T-cell (primary cell): ENCODE measurements at regions not wholly inside any gene's neighbourhood (a gene's known extent, or its start where the extent isn't known, plus 50 kb on each side); places are given as distances from the start of the nearest gene placed in this dataset.
"Not testable (repeated sequence)": the region's sequence is repeated elsewhere in the genome, so short reads cannot be mapped to it uniquely, and the experiment has no call there.

Source experiments
- ATAC-seq, 4 experiments: fragments of 200-7000 bp in 3 of 4; fragments of 150-1000 bp in 1 of 4; cut with Tn5 transposase; replicated peaks in 1 of 4; 1 replicate in 3 of 4; 2 replicates in 1 of 4; pipeline ENCODE4 v1.10.0; 2021; ENCODE audit warnings: moderate library complexity in 3 of 4, mild to moderate bottlenecking in 2 of 4, moderate number of reproducible peaks in 1 of 4
- CTCF ChIA-PET, 2 donors: fragments of 300-600 bp; sonication (Branson Sonifier 250); formaldehyde crosslinking; loops; one replicate each; lab custom pipeline; 2022; ENCODE audit warnings: antibody characterized with exemption in 2 of 2; lab: Charles Lee
- POLR2A ChIA-PET, 2 donors: fragments of 300-600 bp; sonication (Branson Sonifier 250); formaldehyde crosslinking; loops; one replicate each; lab custom pipeline; 2022; ENCODE audit warnings: antibody characterized with exemption in 2 of 2; lab: Charles Lee
- DNase-seq, 35 experiments: peaks; one replicate each; pipeline versions ENCODE4 v3.0.0 to v3.0.0-alpha.2; 2013 to 2023
- H3K27ac ChIP-seq: one replicate; pipeline ENCODE4 v1.5.1; 2013; ENCODE audit warnings: low read length
- H3K27me3 ChIP-seq, 2 experiments: replicated peaks in 1 of 2; 1 replicate in 1 of 2; 2 replicates in 1 of 2; pipeline versions ENCODE4 v1.6.1 to v1.7.0; 2013; ENCODE audit warnings: low read length in 1 of 2, mixed read lengths in 1 of 2; ENCODE audit not compliant: control insufficient read depth in 2 of 2, insufficient read depth in 2 of 2; ENCODE audit errors: extremely low read depth in 1 of 2
- H3K36me3 ChIP-seq, 2 donors: 1 replicate in 1 of 2; 2 replicates in 1 of 2; pipeline versions ENCODE4 v1.6.1 to v1.7.0; 2013; ENCODE audit warnings: low read length in 1 of 2; ENCODE audit not compliant: control insufficient read depth in 2 of 2, insufficient read depth in 1 of 2; ENCODE audit errors: extremely low read depth in 1 of 2
- H3K4me1 ChIP-seq, 2 experiments: 1 replicate in 1 of 2; 2 replicates in 1 of 2; pipeline versions ENCODE4 v1.6.1 to v1.7.0; 2013; ENCODE audit warnings: low read length in 2 of 2, mixed read lengths in 1 of 2; ENCODE audit not compliant: insufficient read depth in 2 of 2, control insufficient read depth in 1 of 2; ENCODE audit errors: extremely low read depth in 1 of 2
- H3K4me3 ChIP-seq, 2 donors: 1 replicate in 1 of 2; 2 replicates in 1 of 2; pipeline versions ENCODE4 v1.5.1 to v1.7.0; 2013; ENCODE audit warnings: mild to moderate bottlenecking in 2 of 2, low read length in 1 of 2, moderate library complexity in 1 of 2; ENCODE audit not compliant: control insufficient read depth in 1 of 2; ENCODE audit errors: extremely low read depth in 1 of 2
- H3K9me3 ChIP-seq: 2 replicates; pipeline ENCODE4 v1.7.0; 2013
- H3K27ac Mint-ChIP-seq, 2 donors: one replicate each; pipeline ENCODE4 v1.8.0; 2020 to 2021; ENCODE audit warnings: mild to moderate bottlenecking in 2 of 2, mixed read lengths in 2 of 2
- H3K27me3 Mint-ChIP-seq, 2 donors: one replicate each; pipeline ENCODE4 v1.8.0; 2021 to 2022; ENCODE audit warnings: mixed read lengths in 2 of 2
- H3K36me3 Mint-ChIP-seq: one replicate; pipeline ENCODE4 v1.8.0; 2021; ENCODE audit warnings: mixed read lengths
- H3K4me1 Mint-ChIP-seq, 3 donors: one replicate each; pipeline ENCODE4 v1.8.0; 2020 to 2022; ENCODE audit warnings: mixed read lengths in 3 of 3, mild to moderate bottlenecking in 1 of 3
- H3K4me3 Mint-ChIP-seq, 3 donors: one replicate each; pipeline ENCODE4 v1.8.0; 2020 to 2022; ENCODE audit warnings: mild to moderate bottlenecking in 3 of 3, mixed read lengths in 3 of 3, moderate library complexity in 3 of 3
- H3K9me3 Mint-ChIP-seq, 3 donors: one replicate each; pipeline ENCODE4 v1.8.0; 2020 to 2022; ENCODE audit warnings: mixed read lengths in 3 of 3
- WGBS: methylation state at CpG from one replicate; pipeline ENCODE4 v1.1.5; 2013; ENCODE audit warnings: missing lambda C conversion rate; ENCODE audit not compliant: insufficient coverage; 5-methylcytosine and 5-hydroxymethylcytosine counted together

DNA sequence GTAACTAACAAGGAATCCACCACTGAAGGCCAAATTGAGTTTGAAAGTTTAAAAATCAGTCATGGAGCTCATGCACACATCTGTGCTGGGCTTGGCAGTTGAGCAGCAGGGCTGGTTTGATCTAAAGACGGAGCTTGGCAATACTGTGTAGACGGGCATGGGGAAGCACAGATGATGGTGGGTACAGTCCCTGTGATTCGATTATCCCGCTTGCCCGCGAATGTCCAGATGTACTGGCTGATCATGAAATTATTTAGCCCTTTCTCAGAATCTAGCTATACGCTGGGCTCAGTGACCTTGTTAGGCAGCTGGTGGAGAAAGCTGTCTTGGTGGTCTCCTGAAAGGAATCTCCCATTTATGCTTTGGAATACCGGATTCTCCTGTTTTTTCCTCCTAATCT, 74.8 kb upstream of the SOX11 start:
- CTCF ChIA-PET, result interaction anchor here in 1 of 2 donors (0.5 kb wide), 1 partner anchor 83 kb away, joined by 3 read pairs; no protein-coding TSS in a partner anchor
- H3K36me3 ChIP-seq, result no peaks in the 10 kb centered on the region
- no peaks in the 10 kb centered on the region for H3K27me3 ChIP-seq
- H3K4me1 ChIP-seq, result no peaks in the 10 kb centered on the region
- ATAC-seq, result no peak
- H3K4me1 Mint-ChIP-seq, result no peaks in the 10 kb centered on the region
- H3K36me3 Mint-ChIP-seq, result no peaks in the 10 kb centered on the region
- no peak for DNase-seq
- no peak overlapping the region for H3K27ac Mint-ChIP-seq
- no peaks in the 10 kb centered on the region for H3K27me3 Mint-ChIP-seq
- POLR2A ChIA-PET, result no interaction called here
- H3K4me3 Mint-ChIP-seq, result no peak overlapping the region
- 92% methylated on average over 6 of the region's 8 CpGs for WGBS
- no peaks in the 10 kb centered on the region for H3K9me3 ChIP-seq
- no peak overlapping the region for H3K4me3 ChIP-seq
- H3K9me3 Mint-ChIP-seq, result peaks cover 0 to 18% (median 17%) of the 10 kb centered on the region in 3 donors
- no peak overlapping the region for H3K27ac ChIP-seq

DNA sequence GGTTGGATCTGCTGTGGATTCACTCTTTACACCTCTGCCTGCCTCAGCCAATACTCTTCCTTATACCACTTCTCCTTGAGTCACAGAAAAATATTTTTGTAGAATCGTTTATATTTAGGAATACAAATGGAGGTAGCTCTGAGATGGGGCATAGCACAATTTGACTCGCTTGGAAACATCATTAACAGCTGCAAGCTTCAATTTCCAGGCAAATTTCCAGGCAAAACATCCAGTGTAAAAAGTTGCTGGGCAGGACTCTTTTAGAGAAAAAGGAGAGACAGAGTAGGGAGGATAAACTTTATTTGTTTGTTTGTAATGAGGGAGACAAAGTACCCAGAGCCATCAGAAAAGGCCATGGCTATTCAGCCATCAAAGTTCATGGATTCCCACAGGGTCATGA, 74.4 kb upstream of the SOX11 start:
- WGBS, result 83% methylated on average over 1 of the region's 2 CpGs
- ATAC-seq, result no peak

GRCh38 chr2:5618271-5618670, 73.9 kb upstream of the SOX11 start:
- no peaks in the 10 kb centered on the region for H3K27me3 Mint-ChIP-seq
- no peaks in the 10 kb centered on the region for H3K4me1 Mint-ChIP-seq
- Histone ChIP-seq H3K27ac (no peak overlapping the region), H3K9me3 (no peaks in the 10 kb centered on the region), H3K4me1 (no peaks in the 10 kb centered on the region), H3K27me3 (no peaks in the 10 kb centered on the region), H3K4me3 (no peak overlapping the region), H3K36me3 (no peaks in the 10 kb centered on the region)
- no peak overlapping the region for H3K4me3 Mint-ChIP-seq
- no peak overlapping the region for H3K27ac Mint-ChIP-seq
- ATAC-seq, result no peak
- peaks cover 0 to 23% (median 21%) of the 10 kb centered on the region in 3 donors for H3K9me3 Mint-ChIP-seq
- ChIA-PET CTCF (no interaction called here), POLR2A (no interaction called here)
- no CpG with 5 or more reads among the region's 4 CpGs for WGBS
- H3K36me3 Mint-ChIP-seq, result no peaks in the 10 kb centered on the region
- DNase-seq, result no peak

More for the DNA sequence above, 74.4 kb upstream of the SOX11 start:
- ChIA-PET POLR2A (no interaction called here), CTCF (interaction anchor here in 1 of 2 donors (0.5 kb wide), 1 partner anchor 83 kb away, joined by 3 read pairs; no protein-coding TSS in a partner anchor)
- no peak overlapping the region for H3K27ac ChIP-seq
- H3K36me3 ChIP-seq, result no peaks in the 10 kb centered on the region
- Mint-ChIP-seq H3K4me3 (no peak overlapping the region), H3K4me1 (no peaks in the 10 kb centered on the region), H3K9me3 (peaks cover 0 to 22% (median 21%) of the 10 kb centered on the region in 3 donors), H3K27me3 (no peaks in the 10 kb centered on the region), H3K27ac (no peak overlapping the region), H3K36me3 (no peaks in the 10 kb centered on the region)
- H3K9me3 ChIP-seq, result no peaks in the 10 kb centered on the region
- DNase-seq, result no peak
- H3K4me3 ChIP-seq, result no peak overlapping the region
- H3K4me1 ChIP-seq, result no peaks in the 10 kb centered on the region
- H3K27me3 ChIP-seq, result no peaks in the 10 kb centered on the region

- peaks cover 2 to 18% (median 13%) of the 10 kb centered on the region in 3 donors for H3K9me3 Mint-ChIP-seq
- H3K4me1 ChIP-seq, DNase-seq, H3K36me3 Mint-ChIP-seq, ATAC-seq, H3K27me3 ChIP-seq, CTCF ChIA-PET, H3K27ac Mint-ChIP-seq, H3K27ac ChIP-seq, H3K4me3 ChIP-seq, H3K27me3 Mint-ChIP-seq, H3K4me1 Mint-ChIP-seq, H3K9me3 ChIP-seq, H3K4me3 Mint-ChIP-seq, POLR2A ChIA-PET, H3K36me3 ChIP-seq: not testable (repeated sequence)
- WGBS, result no CpG with 5 or more reads among the region's 5 CpGs
These were observed 66.6 kb upstream of the SOX11 start for GRCh38 chr2:5625556-5626065.

GRCh38 chr2:5628484-5628883, 63.7 kb upstream of the SOX11 start:
- H3K27me3 ChIP-seq, H3K9me3 ChIP-seq, H3K27ac Mint-ChIP-seq, H3K36me3 Mint-ChIP-seq, H3K27me3 Mint-ChIP-seq, H3K9me3 Mint-ChIP-seq, H3K4me3 ChIP-seq, H3K4me1 Mint-ChIP-seq, H3K4me3 Mint-ChIP-seq, H3K4me1 ChIP-seq, H3K36me3 ChIP-seq, DNase-seq, POLR2A ChIA-PET, H3K27ac ChIP-seq, CTCF ChIA-PET, ATAC-seq: not testable (repeated sequence)
- WGBS, result no CpG with 5 or more reads among the region's 6 CpGs

- DNase-seq, H3K4me3 Mint-ChIP-seq, H3K27ac ChIP-seq, H3K4me1 ChIP-seq, H3K27me3 ChIP-seq, H3K36me3 Mint-ChIP-seq, CTCF ChIA-PET, H3K4me3 ChIP-seq, H3K9me3 ChIP-seq, H3K36me3 ChIP-seq, ATAC-seq, H3K9me3 Mint-ChIP-seq, POLR2A ChIA-PET, H3K27ac Mint-ChIP-seq, H3K4me1 Mint-ChIP-seq, H3K27me3 Mint-ChIP-seq: not testable (repeated sequence)
- WGBS, result 92% methylated on average over 8 of the region's 11 CpGs
These were observed 62.7 kb upstream of the SOX11 start for GRCh38 chr2:5629510-5629909.

DNA sequence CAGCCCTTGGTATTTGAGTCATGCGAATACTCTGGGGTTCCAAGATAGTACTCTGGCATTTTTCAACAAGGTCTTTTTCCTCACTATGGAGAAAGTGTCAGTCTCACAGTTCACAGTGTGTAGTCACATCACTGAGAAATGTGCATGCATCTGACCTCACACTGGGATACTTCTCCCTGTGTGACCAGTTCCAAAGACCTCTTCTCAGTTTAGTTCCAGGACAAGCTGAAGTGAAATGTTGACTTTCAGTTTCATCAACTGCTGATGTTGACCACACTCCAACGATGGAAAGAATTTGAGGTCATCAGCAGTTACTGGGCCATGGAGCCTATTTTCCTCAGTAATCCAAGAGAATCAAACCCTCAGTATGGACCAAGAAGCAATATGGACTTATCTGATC, 55.1 kb upstream of the SOX11 start:
- H3K36me3 Mint-ChIP-seq, H3K36me3 ChIP-seq, H3K27me3 ChIP-seq, H3K9me3 ChIP-seq, ATAC-seq, DNase-seq, H3K4me3 ChIP-seq, H3K4me1 Mint-ChIP-seq, H3K4me3 Mint-ChIP-seq, H3K27ac ChIP-seq, POLR2A ChIA-PET, H3K27ac Mint-ChIP-seq, CTCF ChIA-PET, H3K4me1 ChIP-seq, H3K27me3 Mint-ChIP-seq, H3K9me3 Mint-ChIP-seq: not testable (repeated sequence)
- WGBS, result 100% methylated on average over 1 of the region's 2 CpGs
